ENCODE measurements at regions not wholly inside any gene's neighbourhood (a gene's known extent, or its start where the extent isn't known, plus 50 kb on each side); places are given as distances from the start of the nearest gene placed in this dataset.

DNA sequence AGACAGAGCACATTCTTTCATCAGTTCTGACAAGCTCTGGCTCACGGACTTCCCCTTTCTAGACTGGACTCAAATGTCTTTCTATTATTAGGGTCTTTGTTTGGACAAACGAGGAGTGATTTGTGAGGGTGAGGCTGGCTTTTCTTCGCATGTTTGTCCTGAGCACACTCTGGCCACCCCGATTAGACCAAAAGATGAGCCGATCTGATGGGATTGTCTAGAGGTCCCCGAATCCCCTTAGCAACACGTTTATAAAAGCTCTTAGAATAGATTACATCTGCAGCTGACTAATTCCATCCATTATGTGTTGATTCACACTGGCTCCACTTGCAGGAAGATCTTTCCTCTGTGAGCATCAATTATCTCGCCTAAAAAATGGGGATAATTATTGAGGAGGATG is 675.4 kb upstream of the AUTS2 start:
- TF ChIP-seq TAF1 (IDR thresholded peaks at IDR 0.05; ENCODE audit: borderline replicate concordance, insufficient read depth, low read length) (no peak), POLR2AphosphoS5 (IDR thresholded peaks at IDR 0.05; ENCODE audit: low read depth, low read length) (no peak), SIN3A (IDR thresholded peaks at IDR 0.05; ENCODE audit: borderline replicate concordance, insufficient read depth, low read length) (no peak), FOXP2 (optimal IDR thresholded peaks at IDR 0.05; ENCODE audit: borderline replicate concordance, extremely low read depth, extremely low read length, insufficient read depth) (no peak)
- TF ChIP-seq, protein P1, sequence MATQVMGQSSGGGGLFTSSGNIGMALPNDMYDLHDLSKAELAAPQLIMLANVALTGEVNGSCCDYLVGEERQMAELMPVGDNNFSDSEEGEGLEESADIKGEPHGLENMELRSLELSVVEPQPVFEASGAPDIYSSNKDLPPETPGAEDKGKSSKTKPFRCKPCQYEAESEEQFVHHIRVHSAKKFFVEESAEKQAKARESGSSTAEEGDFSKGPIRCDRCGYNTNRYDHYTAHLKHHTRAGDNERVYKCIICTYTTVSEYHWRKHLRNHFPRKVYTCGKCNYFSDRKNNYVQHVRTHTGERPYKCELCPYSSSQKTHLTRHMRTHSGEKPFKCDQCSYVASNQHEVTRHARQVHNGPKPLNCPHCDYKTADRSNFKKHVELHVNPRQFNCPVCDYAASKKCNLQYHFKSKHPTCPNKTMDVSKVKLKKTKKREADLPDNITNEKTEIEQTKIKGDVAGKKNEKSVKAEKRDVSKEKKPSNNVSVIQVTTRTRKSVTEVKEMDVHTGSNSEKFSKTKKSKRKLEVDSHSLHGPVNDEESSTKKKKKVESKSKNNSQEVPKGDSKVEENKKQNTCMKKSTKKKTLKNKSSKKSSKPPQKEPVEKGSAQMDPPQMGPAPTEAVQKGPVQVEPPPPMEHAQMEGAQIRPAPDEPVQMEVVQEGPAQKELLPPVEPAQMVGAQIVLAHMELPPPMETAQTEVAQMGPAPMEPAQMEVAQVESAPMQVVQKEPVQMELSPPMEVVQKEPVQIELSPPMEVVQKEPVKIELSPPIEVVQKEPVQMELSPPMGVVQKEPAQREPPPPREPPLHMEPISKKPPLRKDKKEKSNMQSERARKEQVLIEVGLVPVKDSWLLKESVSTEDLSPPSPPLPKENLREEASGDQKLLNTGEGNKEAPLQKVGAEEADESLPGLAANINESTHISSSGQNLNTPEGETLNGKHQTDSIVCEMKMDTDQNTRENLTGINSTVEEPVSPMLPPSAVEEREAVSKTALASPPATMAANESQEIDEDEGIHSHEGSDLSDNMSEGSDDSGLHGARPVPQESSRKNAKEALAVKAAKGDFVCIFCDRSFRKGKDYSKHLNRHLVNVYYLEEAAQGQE (IDR thresholded peaks at IDR 0.05; ENCODE audit: insufficient read depth in 1 of 2, low read depth in 2 of 2, low read length in 2 of 2): no peak

Data from PFSK-1 (cell line).